ENCODE measurements at regions not wholly inside any gene's neighbourhood (a gene's known extent, or its start where the extent isn't known, plus 50 kb on each side); places are given as distances from the start of the nearest gene placed in this dataset.
"Not testable (repeated sequence)": the region's sequence is repeated elsewhere in the genome, so short reads cannot be mapped to it uniquely, and the experiment has no call there.

- DNase-seq (no peak), ATAC-seq (no peak)
- intact Hi-C loops (cut with DNase I) = no loop called here
These were observed 113.7 kb downstream of the WNT7A start for GRCh38 chr3:13766128-13766527.

- intact Hi-C loops (cut with DNase I) = no loop called here
- ATAC-seq = no peak
- no peak for DNase-seq
These were observed 115.7 kb downstream of the WNT7A start for GRCh38 chr3:13764161-13764560.

- ATAC-seq (no peak), DNase-seq (no peak)
- intact Hi-C loops (cut with DNase I) = no loop called here
These were observed 117.0 kb downstream of the WNT7A start for GRCh38 chr3:13762906-13763305.

- ATAC-seq = no peak
- intact Hi-C loops (cut with DNase I) = no loop called here
- no peak for DNase-seq
These were observed 129.1 kb downstream of the WNT7A start for GRCh38 chr3:13750731-13751130.

- ATAC-seq = no peak
- intact Hi-C loops (cut with DNase I) = no loop called here
These were observed 129.7 kb downstream of the WNT7A start for GRCh38 chr3:13750215-13750614.

GRCh38 chr3:13749063-13749764 lies 130.7 kb downstream of the WNT7A start:
- DNase-seq = no peak
- intact Hi-C loops (cut with DNase I) = no loop called here

More at GRCh38 chr3:13750215-13750614, 129.7 kb downstream of the WNT7A start:
- no peak for DNase-seq

GRCh38 chr3:13748276-13748879 lies 131.5 kb downstream of the WNT7A start:
- ATAC-seq = no peak
- intact Hi-C loops (cut with DNase I) = no loop called here
- no peak for DNase-seq

More at GRCh38 chr3:13749063-13749764, 130.7 kb downstream of the WNT7A start:
- no peak for ATAC-seq

- DNase-seq (no peak), ATAC-seq (no peak)
- intact Hi-C loops (cut with DNase I) = no loop called here
These were observed 132.2 kb downstream of the WNT7A start for GRCh38 chr3:13747627-13748026.

- ATAC-seq = no peak
- DNase-seq = no peak
- intact Hi-C loops (cut with DNase I) = no loop called here
These were observed 133.5 kb downstream of the WNT7A start for GRCh38 chr3:13746385-13746784.

- DNase-seq (no peak), ATAC-seq (no peak)
- intact Hi-C loops (cut with DNase I) = no loop called here
These were observed 134.2 kb downstream of the WNT7A start for GRCh38 chr3:13745636-13746035.

GRCh38 chr3:13740795-13741194 lies 139.1 kb downstream of the WNT7A start:
- no peak for DNase-seq
- intact Hi-C loops (cut with DNase I) = no loop called here

GRCh38 chr3:13733726-13734125 lies 146.1 kb downstream of the WNT7A start:
- ATAC-seq; intact Hi-C loops (cut with DNase I); DNase-seq: not testable (repeated sequence)

More at GRCh38 chr3:13740795-13741194, 139.1 kb downstream of the WNT7A start:
- ATAC-seq = no peak

- no peak for ATAC-seq
- intact Hi-C loops (cut with DNase I) = no loop called here
- no peak for DNase-seq
These were observed 151.4 kb downstream of the WNT7A start for GRCh38 chr3:13728487-13728886.

- intact Hi-C loops (cut with DNase I) = no loop called here
- ATAC-seq (no peak), DNase-seq (no peak)
These were observed 152.0 kb downstream of the WNT7A start for GRCh38 chr3:13727890-13728289.

- ATAC-seq = no peak
- DNase-seq = no peak
- intact Hi-C loops (cut with DNase I) = no loop called here
These were observed 156.1 kb downstream of the WNT7A start for GRCh38 chr3:13723676-13724207.

GRCh38 chr3:13722178-13722577 lies 157.7 kb downstream of the WNT7A start:
- DNase-seq (no peak), ATAC-seq (no peak)
- intact Hi-C loops (cut with DNase I) = no loop called here

- intact Hi-C loops (cut with DNase I) = no loop called here
- no peak for DNase-seq
- no peak for ATAC-seq
These were observed 161.4 kb downstream of the WNT7A start for GRCh38 chr3:13718436-13718835.

- ATAC-seq = no peak
- intact Hi-C loops (cut with DNase I) = no loop called here
- DNase-seq = no peak
These were observed 161.9 kb downstream of the WNT7A start for GRCh38 chr3:13718000-13718399.

- intact Hi-C loops (cut with DNase I) = no loop called here
- DNase-seq = no peak
- no peak for ATAC-seq
These were observed 162.5 kb downstream of the WNT7A start for GRCh38 chr3:13717222-13717895.

- no peak for ATAC-seq
- no peak for DNase-seq
- intact Hi-C loops (cut with DNase I) = no loop called here
These were observed 163.2 kb downstream of the WNT7A start for GRCh38 chr3:13716540-13717221.
